Smooth muscle cell (in vitro differentiated cells): ENCODE measurements at regions not wholly inside any gene's neighbourhood (a gene's known extent, or its start where the extent isn't known, plus 50 kb on each side); places are given as distances from the start of the nearest gene placed in this dataset.

Experiments used
- DNase-seq: peaks from one replicate; lab custom pipeline; 2025; ENCODE audit not compliant: unreplicated experiment; lab: John Stamatoyannopoulos, UW
- H2AFZ ChIP-seq: fragments of 200-600 bp; sonication (generic); 2 replicates; pipeline ENCODE4 v1.6.0; 2016; ENCODE audit warnings: antibody characterized with exemption, low read depth, mild to moderate bottlenecking
- H3F3A ChIP-seq: fragments of 200-600 bp; sonication (generic); 2 replicates; pipeline ENCODE4 v1.6.0; 2017; ENCODE audit warnings: antibody characterized with exemption, low read depth
- H3K27ac ChIP-seq: fragments of 200-600 bp; sonication (generic); 2 replicates; pipeline ENCODE4 v1.5.1; 2016; ENCODE audit warnings: low read depth, mild to moderate bottlenecking
- H3K27me3 ChIP-seq: fragments of 200-600 bp; sonication (generic); 2 replicates; pipeline ENCODE4 v1.6.1; 2016; ENCODE audit warnings: low read depth, mild to moderate bottlenecking
- H3K36me3 ChIP-seq: fragments of 200-600 bp; sonication (generic); 2 replicates; pipeline ENCODE4 v1.5.1; 2016; ENCODE audit warnings: low read depth
- H3K4me1 ChIP-seq: fragments of 200-600 bp; sonication (generic); 2 replicates; pipeline ENCODE4 v1.5.1; 2016; ENCODE audit warnings: low read depth
- H3K4me2 ChIP-seq: fragments of 200-600 bp; sonication (generic); 2 replicates; pipeline ENCODE4 v1.6.0; 2016; ENCODE audit warnings: mild to moderate bottlenecking
- H3K4me3 ChIP-seq: fragments of 200-600 bp; sonication (generic); 2 replicates; pipeline ENCODE4 v1.5.1; 2016; ENCODE audit warnings: mild to moderate bottlenecking
- H3K79me2 ChIP-seq: fragments of 200-600 bp; sonication (generic); 2 replicates; pipeline ENCODE4 v1.6.0; 2016; ENCODE audit warnings: low read depth, mild to moderate bottlenecking
- H3K9ac ChIP-seq: fragments of 200-600 bp; sonication (generic); 2 replicates; pipeline ENCODE4 v1.6.0; 2016; ENCODE audit warnings: low read depth
- H3K9me3 ChIP-seq: fragments of 200-600 bp; sonication (generic); replicated peaks from 2 replicates; pipeline ENCODE4 v1.5.1; 2016; ENCODE audit warnings: low read depth
- H4K20me1 ChIP-seq: fragments of 200-600 bp; sonication (generic); 2 replicates; pipeline ENCODE4 v1.6.0; 2016; ENCODE audit warnings: low read depth
- WGBS: methylation state at CpG from one replicate; pipeline ENCODE4 v1.1.7; 2016; ENCODE audit warnings: low lambda C conversion rate; 5-methylcytosine and 5-hydroxymethylcytosine counted together
- TF ChIP-seq, protein P1 (sequence below): fragments of 200-600 bp; sonication (generic); IDR thresholded peaks from 2 replicates; pipeline ENCODE4 v1.5.1; 2017; ENCODE audit warnings: borderline replicate concordance, mild to moderate bottlenecking, antibody characterized with exemption; ENCODE audit not compliant: insufficient read depth, poor library complexity, severe bottlenecking

DNA sequence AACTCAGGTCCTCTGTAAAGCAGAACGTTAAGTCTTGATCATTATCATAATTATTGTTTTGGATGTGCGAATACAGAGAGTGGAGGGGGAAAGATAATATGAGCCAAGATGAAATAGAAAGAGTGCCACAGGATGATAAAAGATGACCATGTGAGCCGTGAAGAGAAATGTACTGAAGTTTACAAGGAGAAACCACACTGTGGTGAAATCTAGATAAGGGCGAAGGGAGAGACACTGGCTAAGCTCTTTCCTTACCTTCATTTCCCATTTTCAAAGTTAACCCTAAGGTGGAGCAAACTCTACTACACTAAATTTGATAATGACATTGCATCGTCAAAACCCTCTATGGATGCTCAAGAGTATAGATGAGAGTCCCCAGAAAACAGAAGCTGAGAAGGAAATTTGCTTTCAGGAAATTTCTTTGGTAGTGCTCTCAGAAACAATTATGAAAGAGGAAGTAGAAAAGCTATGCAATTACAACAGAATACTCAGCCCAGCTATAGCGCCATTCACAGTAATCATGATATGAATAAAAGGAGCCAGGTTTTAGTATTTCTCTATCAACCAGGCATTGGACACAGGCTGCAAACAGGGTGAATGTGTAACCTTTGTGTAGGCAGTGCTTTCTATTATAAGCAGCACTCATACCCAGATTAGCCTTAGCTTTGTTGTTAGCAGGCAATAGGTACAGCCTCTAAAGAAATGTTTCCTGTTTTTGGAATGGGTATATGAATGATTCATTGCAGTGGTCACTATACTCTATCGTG, 1080.7 kb downstream of the GRIK2 start:
- no peaks in the 10 kb centered on the region for H3K4me1 ChIP-seq
- no peak overlapping the region for H3K9ac ChIP-seq
- H3K4me2 ChIP-seq, result no peak overlapping the region
- H3K79me2 ChIP-seq, result no peaks in the 10 kb centered on the region
- no peaks in the 10 kb centered on the region for H3K9me3 ChIP-seq
- no peak overlapping the region for H2AFZ ChIP-seq
- no peak overlapping the region for H3K4me3 ChIP-seq
- H4K20me1 ChIP-seq, result no peaks in the 10 kb centered on the region
- H3K27me3 ChIP-seq, result no peaks in the 10 kb centered on the region
- no peaks in the 10 kb centered on the region for H3F3A ChIP-seq
- no peaks in the 10 kb centered on the region for H3K36me3 ChIP-seq
- H3K27ac ChIP-seq, result no peak overlapping the region
- TF ChIP-seq, protein P1, sequence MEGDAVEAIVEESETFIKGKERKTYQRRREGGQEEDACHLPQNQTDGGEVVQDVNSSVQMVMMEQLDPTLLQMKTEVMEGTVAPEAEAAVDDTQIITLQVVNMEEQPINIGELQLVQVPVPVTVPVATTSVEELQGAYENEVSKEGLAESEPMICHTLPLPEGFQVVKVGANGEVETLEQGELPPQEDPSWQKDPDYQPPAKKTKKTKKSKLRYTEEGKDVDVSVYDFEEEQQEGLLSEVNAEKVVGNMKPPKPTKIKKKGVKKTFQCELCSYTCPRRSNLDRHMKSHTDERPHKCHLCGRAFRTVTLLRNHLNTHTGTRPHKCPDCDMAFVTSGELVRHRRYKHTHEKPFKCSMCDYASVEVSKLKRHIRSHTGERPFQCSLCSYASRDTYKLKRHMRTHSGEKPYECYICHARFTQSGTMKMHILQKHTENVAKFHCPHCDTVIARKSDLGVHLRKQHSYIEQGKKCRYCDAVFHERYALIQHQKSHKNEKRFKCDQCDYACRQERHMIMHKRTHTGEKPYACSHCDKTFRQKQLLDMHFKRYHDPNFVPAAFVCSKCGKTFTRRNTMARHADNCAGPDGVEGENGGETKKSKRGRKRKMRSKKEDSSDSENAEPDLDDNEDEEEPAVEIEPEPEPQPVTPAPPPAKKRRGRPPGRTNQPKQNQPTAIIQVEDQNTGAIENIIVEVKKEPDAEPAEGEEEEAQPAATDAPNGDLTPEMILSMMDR, result no peak
- DNase-seq, result no peak
- 70% methylated on average over 7 of the region's 7 CpGs for WGBS

- H3K9me3 ChIP-seq, result no peaks in the 10 kb centered on the region
- H3K36me3 ChIP-seq, result no peaks in the 10 kb centered on the region
- H4K20me1 ChIP-seq, result no peaks in the 10 kb centered on the region
- TF ChIP-seq, protein P1, result no peak
- H3K9ac ChIP-seq, result no peak overlapping the region
- no peak overlapping the region for H3K4me3 ChIP-seq
- no peak for DNase-seq
- no peaks in the 10 kb centered on the region for H3F3A ChIP-seq
- 78% methylated on average over 4 of the region's 4 CpGs for WGBS
- H3K4me1 ChIP-seq, result no peaks in the 10 kb centered on the region
- no peak overlapping the region for H3K4me2 ChIP-seq
- H3K27me3 ChIP-seq, result no peaks in the 10 kb centered on the region
- H3K27ac ChIP-seq, result no peak overlapping the region
- no peak overlapping the region for H2AFZ ChIP-seq
- H3K79me2 ChIP-seq, result no peaks in the 10 kb centered on the region
Measured at GRCh38 chr6:102458990-102459389, 1065.5 kb downstream of the GRIK2 start.

GRCh38 chr6:102438171-102438570, 1044.7 kb downstream of the GRIK2 start:
- Histone ChIP-seq H3K9me3 (no peaks in the 10 kb centered on the region), H3F3A (no peaks in the 10 kb centered on the region), H3K4me1 (no peaks in the 10 kb centered on the region), H3K9ac (no peak overlapping the region), H3K27ac (no peak overlapping the region), H2AFZ (no peak overlapping the region), H3K79me2 (no peaks in the 10 kb centered on the region), H3K27me3 (no peaks in the 10 kb centered on the region), H4K20me1 (no peaks in the 10 kb centered on the region), H3K4me3 (no peak overlapping the region), H3K4me2 (no peak overlapping the region), H3K36me3 (no peaks in the 10 kb centered on the region)
- whole genome bisulfite sequencing, result 77% methylated on average over 1 of the region's 1 CpG
- DNase-seq, result no peak
- TF ChIP-seq, protein P1, result no peak
